GM12875 (cell line): ENCODE measurements at regions not wholly inside any gene's neighbourhood (a gene's known extent, or its start where the extent isn't known, plus 50 kb on each side); places are given as distances from the start of the nearest gene placed in this dataset.

Experiments used
- H3K4me3 ChIP-seq: one replicate; pipeline ENCODE4 v1.5.1; 2011; ENCODE audit warnings: low read depth, low read length, control low read depth
- CTCF ChIP-seq: IDR thresholded peaks from 2 replicates; pipeline ENCODE4 v1.5.1; 2011; ENCODE audit warnings: low read depth, mild to moderate bottlenecking, control low read depth, inconsistent platforms, low read length, moderate library complexity, borderline replicate concordance; ENCODE audit not compliant: insufficient read depth

GRCh38 chr12:46534327-46534840 is 161.8 kb upstream of the SLC38A2 start:
- no peak for TF ChIP-seq CTCF
- no peak overlapping the region for H3K4me3 ChIP-seq

- TF ChIP-seq CTCF, result no peak
- H3K4me3 ChIP-seq, result no peak overlapping the region
Observed at GRCh38 chr12:46533723-46534122, 161.2 kb upstream of the SLC38A2 start.

GRCh38 chr12:46531804-46532203 is 159.2 kb upstream of the SLC38A2 start:
- no peak for TF ChIP-seq CTCF
- H3K4me3 ChIP-seq, result no peak overlapping the region

DNA sequence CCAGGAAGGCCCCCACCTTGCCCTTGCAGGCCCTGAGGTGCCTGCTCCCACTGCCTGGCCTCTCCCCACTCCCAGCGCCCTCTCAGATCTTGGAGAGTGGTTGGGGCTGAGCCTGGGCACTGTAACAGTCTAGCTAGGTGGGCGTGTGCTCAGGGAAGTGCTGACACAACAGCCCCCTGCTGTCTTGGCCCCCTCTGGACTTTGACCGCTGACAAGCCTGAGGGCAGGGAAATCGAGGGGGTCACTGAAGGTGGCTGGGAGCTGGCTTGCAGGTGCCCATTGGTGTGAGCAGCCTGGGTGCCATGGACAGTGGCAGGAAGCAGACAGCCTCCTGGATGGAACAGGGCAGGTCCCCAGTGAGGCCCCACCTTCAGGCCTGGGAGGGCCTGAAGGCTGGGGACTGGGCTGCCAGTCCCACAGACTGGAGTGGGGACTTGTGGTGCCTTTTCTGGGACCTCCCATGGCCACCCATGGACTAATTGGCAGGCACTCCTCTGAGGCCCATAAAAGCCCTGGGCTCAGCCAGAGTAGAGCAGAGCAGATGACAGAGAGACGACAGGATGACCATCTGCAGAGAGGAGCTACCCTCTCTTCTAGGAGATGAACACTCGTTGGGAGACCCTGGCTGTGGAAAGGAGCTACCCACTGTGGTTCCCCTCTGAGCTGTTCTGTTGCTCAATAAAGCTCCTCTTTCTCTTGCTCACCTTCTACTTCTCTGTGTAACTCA is 158.6 kb upstream of the SLC38A2 start:
- TF ChIP-seq CTCF, result no peak
- no peak overlapping the region for H3K4me3 ChIP-seq

DNA sequence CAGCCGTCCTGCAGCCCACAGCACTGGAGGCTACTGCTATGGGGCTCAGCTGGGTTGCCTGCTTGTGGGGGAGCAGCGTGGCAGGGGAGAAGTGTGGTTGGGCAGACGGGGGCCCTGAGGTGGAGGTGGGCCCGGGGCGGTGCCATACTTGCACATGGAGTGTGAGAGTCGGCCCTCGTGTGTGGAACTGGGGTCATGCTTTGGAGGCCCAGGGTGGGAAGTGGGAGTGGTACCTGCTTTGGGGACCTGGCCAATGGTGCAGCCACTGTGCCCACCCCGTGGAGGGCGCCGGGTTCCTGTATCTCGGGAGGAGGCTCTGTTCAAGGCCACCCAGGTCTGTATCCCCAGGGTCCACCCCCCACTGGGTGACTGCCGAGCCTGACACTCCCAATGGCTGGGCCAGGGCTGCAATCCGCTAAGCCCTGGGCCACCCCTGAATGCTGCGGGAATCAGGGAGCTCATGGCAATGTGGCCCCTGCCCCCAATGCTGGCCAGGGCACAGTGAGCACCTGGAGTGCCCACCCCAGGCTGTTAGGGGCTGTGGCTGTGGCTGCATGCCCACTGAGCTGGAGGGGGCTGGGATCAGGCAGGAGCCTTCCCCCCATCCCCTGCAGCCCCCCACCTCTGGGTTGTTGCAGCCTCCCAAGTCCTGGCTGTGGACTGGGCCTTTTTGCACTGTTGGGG is 157.9 kb upstream of the SLC38A2 start:
- H3K4me3 ChIP-seq, result no peak overlapping the region
- TF ChIP-seq CTCF, result no peak

DNA sequence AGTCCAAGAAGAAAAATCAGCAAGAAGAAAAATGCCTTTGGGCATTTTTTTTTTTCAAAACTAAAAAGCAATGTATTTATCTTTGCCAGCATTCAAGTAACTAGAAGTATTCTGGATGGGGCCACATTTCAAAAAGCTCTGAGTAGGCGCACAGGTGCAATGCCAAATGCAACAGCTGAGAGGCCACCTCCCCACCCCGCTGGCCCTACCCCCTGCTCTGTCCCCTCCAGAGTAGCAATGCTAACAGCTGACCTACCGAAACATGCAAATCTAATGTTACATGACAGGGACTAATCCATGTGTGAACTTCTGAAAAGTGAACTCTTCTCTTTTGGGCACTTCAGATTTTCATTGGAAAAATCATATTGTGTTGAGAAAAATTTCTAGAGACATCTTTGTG is 153.7 kb upstream of the SLC38A2 start:
- no peak overlapping the region for H3K4me3 ChIP-seq
- TF ChIP-seq CTCF, result no peak

- TF ChIP-seq CTCF, result no peak
- H3K4me3 ChIP-seq, result no peak overlapping the region
Observed at GRCh38 chr12:46524778-46525177, 152.2 kb upstream of the SLC38A2 start.
